Neural progenitor cell (in vitro differentiated cells): ENCODE measurements at regions not wholly inside any gene's neighbourhood (a gene's known extent, or its start where the extent isn't known, plus 50 kb on each side); places are given as distances from the start of the nearest gene placed in this dataset. TPM values are rescaled to one million over a fixed set of nuclear protein-coding genes. Genes with fewer than 3 reads are reported as not detected.
"Not testable (repeated sequence)": the region's sequence is repeated elsewhere in the genome, so short reads cannot be mapped to it uniquely, and the experiment has no call there.

ENCODE experiments used
- DNase-seq: peaks from one replicate; pipeline ENCODE4 v3.0.0-alpha.2; 2016; ENCODE audit warnings: low spot score
- H2AFZ ChIP-seq: fragments of 200-600 bp; sonication (generic); replicated peaks from 2 replicates; pipeline ENCODE4 v1.6.1; 2016; ENCODE audit warnings: antibody characterized with exemption
- H3F3A ChIP-seq: fragments of 200-600 bp; sonication (generic); 2 replicates; pipeline ENCODE4 v1.6.1; 2016; ENCODE audit warnings: antibody characterized with exemption, low read depth
- H3K27ac ChIP-seq: fragments of 200-600 bp; sonication (generic); 2 replicates; pipeline ENCODE4 v1.5.1; 2016; ENCODE audit warnings: mild to moderate bottlenecking
- H3K27me3 ChIP-seq: fragments of 200-600 bp; sonication (generic); 2 replicates; pipeline ENCODE4 v1.6.1; 2016; ENCODE audit warnings: mild to moderate bottlenecking, moderate library complexity
- H3K36me3 ChIP-seq: fragments of 200-600 bp; sonication (generic); 2 replicates; pipeline ENCODE4 v1.5.1; 2016
- H3K4me1 ChIP-seq: fragments of 200-600 bp; sonication (generic); 2 replicates; pipeline ENCODE4 v1.6.1; 2016; ENCODE audit warnings: mixed run types
- H3K4me2 ChIP-seq: fragments of 200-600 bp; sonication (generic); 2 replicates; pipeline ENCODE4 v1.6.1; 2016
- H3K4me3 ChIP-seq: fragments of 200-600 bp; sonication (generic); 2 replicates; pipeline ENCODE4 v1.5.1; 2016
- H3K79me2 ChIP-seq: fragments of 200-600 bp; sonication (generic); 2 replicates; pipeline ENCODE4 v1.6.1; 2016; ENCODE audit warnings: low read depth
- H3K9ac ChIP-seq: fragments of 200-600 bp; sonication (generic); 2 replicates; pipeline ENCODE4 v1.6.1; 2016
- H3K9me3 ChIP-seq: fragments of 200-600 bp; sonication (generic); 2 replicates; pipeline ENCODE4 v1.5.1; 2016; ENCODE audit warnings: low read depth
- H4K20me1 ChIP-seq: fragments of 200-600 bp; sonication (generic); 2 replicates; pipeline ENCODE4 v1.6.1; 2016; ENCODE audit warnings: low read depth
- H3K27ac Mint-ChIP-seq: 3 replicates; pipeline ENCODE4 v1.8.0; 2021; ENCODE audit warnings: mixed read lengths
- H3K27me3 Mint-ChIP-seq: 2 replicates; pipeline ENCODE4 v1.8.0; 2022; ENCODE audit warnings: low read depth, mild to moderate bottlenecking, inconsistent platforms, moderate library complexity, mixed read lengths; ENCODE audit not compliant: insufficient read depth
- H3K36me3 Mint-ChIP-seq: 3 replicates; pipeline ENCODE4 v1.8.0; 2021; ENCODE audit warnings: mixed read lengths
- H3K4me1 Mint-ChIP-seq: 3 replicates; pipeline ENCODE4 v1.8.0; 2021; ENCODE audit warnings: mixed read lengths
- H3K4me3 Mint-ChIP-seq: 3 replicates; pipeline ENCODE4 v1.8.0; 2021; ENCODE audit warnings: mild to moderate bottlenecking, moderate library complexity, mixed read lengths
- H3K9me3 Mint-ChIP-seq: 3 replicates; pipeline ENCODE4 v1.8.0; 2020; ENCODE audit warnings: mixed read lengths
- CTCF ChIP-seq: fragments of 200-600 bp; sonication (generic); IDR thresholded peaks from 2 replicates; pipeline ENCODE4 v1.5.1; 2017; ENCODE audit warnings: antibody characterized with exemption, mild to moderate bottlenecking
- EZH2 ChIP-seq: fragments of 200-600 bp; sonication (generic); IDR thresholded peaks from 2 replicates; pipeline ENCODE4 v1.6.1; 2017; ENCODE audit warnings: antibody characterized with exemption, mild to moderate bottlenecking, moderate library complexity
- EZH2phosphoT487 ChIP-seq: fragments of 200-600 bp; sonication (generic); IDR thresholded peaks from 2 replicates; pipeline ENCODE4 v1.6.1; 2017; ENCODE audit warnings: antibody characterized with exemption
- small RNA-seq: library from RNA; depleted of rRNA; stranded (forward); fragments of <200 nt; gene quantifications from one replicate; pipeline ENCODE3, GENCODE V24; 2015

- Histone ChIP-seq H2AFZ (no peak overlapping the region), H3K27me3 (peaks cover 6% of the 10 kb centered on the region), H3F3A (peaks cover 6% of the 10 kb centered on the region), H3K36me3 (no peaks in the 10 kb centered on the region), H3K27ac (no peak overlapping the region), H3K9me3 (no peaks in the 10 kb centered on the region), H3K4me3 (no peak overlapping the region), H3K9ac (no peak overlapping the region), H3K4me2 (no peak overlapping the region), H3K4me1 (no peaks in the 10 kb centered on the region), H4K20me1 (no peaks in the 10 kb centered on the region), H3K79me2 (no peaks in the 10 kb centered on the region)
- TF ChIP-seq CTCF (no peak), EZH2phosphoT487 (no peak), EZH2 (no peak)
- DNase-seq: no peak
- H3K36me3 Mint-ChIP-seq: no peaks in the 10 kb centered on the region
- no peak overlapping the region for H3K27ac Mint-ChIP-seq
- H3K9me3 Mint-ChIP-seq: no peaks in the 10 kb centered on the region
- no peak overlapping the region for H3K4me3 Mint-ChIP-seq
- H3K4me1 Mint-ChIP-seq: peaks cover 4% of the 10 kb centered on the region
- H3K27me3 Mint-ChIP-seq: peaks cover 8% of the 10 kb centered on the region
Measured at GRCh38 chr7:69539531-69539930, 58.7 kb upstream of the AUTS2 start.

GRCh38 chr7:69540287-69540686, 58.0 kb upstream of the AUTS2 start:
- Histone ChIP-seq H3K79me2 (no peaks in the 10 kb centered on the region), H2AFZ (no peak overlapping the region), H4K20me1 (no peaks in the 10 kb centered on the region), H3K27me3 (peaks cover 6% of the 10 kb centered on the region), H3F3A (peaks cover 3% of the 10 kb centered on the region), H3K9ac (no peak overlapping the region), H3K9me3 (no peaks in the 10 kb centered on the region), H3K4me1 (no peaks in the 10 kb centered on the region), H3K27ac (no peak overlapping the region), H3K4me3 (no peak overlapping the region), H3K36me3 (no peaks in the 10 kb centered on the region), H3K4me2 (no peak overlapping the region)
- Mint-ChIP-seq H3K36me3 (no peaks in the 10 kb centered on the region), H3K9me3 (no peaks in the 10 kb centered on the region), H3K4me3 (no peak overlapping the region), H3K27ac (no peak overlapping the region), H3K4me1 (peaks cover 2% of the 10 kb centered on the region), H3K27me3 (peaks cover 4% of the 10 kb centered on the region)
- no peak for DNase-seq
- TF ChIP-seq EZH2: no peak
- TF ChIP-seq CTCF: no peak
- no peak for TF ChIP-seq EZH2phosphoT487

GRCh38 chr7:69541779-69542432, 56.4 kb upstream of the AUTS2 start:
- H2AFZ ChIP-seq, H3K36me3 Mint-ChIP-seq, H3F3A ChIP-seq, H3K4me1 Mint-ChIP-seq, H3K4me2 ChIP-seq, DNase-seq, H3K4me3 ChIP-seq, H3K27ac Mint-ChIP-seq, H4K20me1 ChIP-seq, H3K27me3 Mint-ChIP-seq, H3K9ac ChIP-seq, H3K4me1 ChIP-seq, H3K9me3 Mint-ChIP-seq, H3K9me3 ChIP-seq, H3K79me2 ChIP-seq, H3K27ac ChIP-seq, H3K4me3 Mint-ChIP-seq, H3K27me3 ChIP-seq, H3K36me3 ChIP-seq: not testable (repeated sequence)

- Mint-ChIP-seq H3K27me3 (peaks cover 6% of the 10 kb centered on the region), H3K9me3 (no peaks in the 10 kb centered on the region), H3K27ac (no peak overlapping the region), H3K36me3 (no peaks in the 10 kb centered on the region), H3K4me3 (no peak overlapping the region), H3K4me1 (no peaks in the 10 kb centered on the region)
- Histone ChIP-seq H3K4me2 (no peak overlapping the region), H3F3A (no peaks in the 10 kb centered on the region), H3K9me3 (no peaks in the 10 kb centered on the region), H3K79me2 (no peaks in the 10 kb centered on the region), H3K4me1 (no peaks in the 10 kb centered on the region), H3K36me3 (no peaks in the 10 kb centered on the region), H4K20me1 (no peaks in the 10 kb centered on the region), H3K9ac (no peak overlapping the region), H3K4me3 (no peak overlapping the region), H3K27me3 (no peaks in the 10 kb centered on the region), H3K27ac (no peak overlapping the region), H2AFZ (no peak overlapping the region)
- TF ChIP-seq EZH2phosphoT487 (no peak), CTCF (no peak), EZH2 (no peak)
- no peak for DNase-seq
Measured at GRCh38 chr7:69545175-69545574, 53.1 kb upstream of the AUTS2 start.

Small RNAs in the stretch of these regions (small RNA-seq; reads per million reads assigned to genes)
- gene MTATP6P21 (not detected), gene RF00019 (not detected), gene RNA5SP231 (not detected), gene RNU6-229P (not detected), gene RNU6-832P (not detected)
